Amygdala (tissue), 56 donors: ENCODE measurements at regions not wholly inside any gene's neighbourhood (a gene's known extent, or its start where the extent isn't known, plus 50 kb on each side); places are given as distances from the start of the nearest gene placed in this dataset.
"Not testable (repeated sequence)": the region's sequence is repeated elsewhere in the genome, so short reads cannot be mapped to it uniquely, and the experiment has no call there.

ENCODE experiments used
- DNase-seq, 56 donors: peaks; one replicate each; lab custom pipeline; 2025; lab: John Stamatoyannopoulos, UW

- no peak for DNase-seq
These were observed 370.4 kb downstream of the NDFIP2 start for GRCh38 chr13:79851318-79851717.

GRCh38 chr13:79847882-79848592 is 367.1 kb downstream of the NDFIP2 start:
- DNase-seq = peak in 6 of 56 donors; percentile 0 to 13 (median 2)

- DNase-seq = peak in 1 of 56 donors; percentile 5
These were observed 365.4 kb downstream of the NDFIP2 start for GRCh38 chr13:79846386-79846785.

GRCh38 chr13:79837741-79838450 is 356.9 kb downstream of the NDFIP2 start:
- no peak for DNase-seq

GRCh38 chr13:79836121-79836520 is 355.2 kb downstream of the NDFIP2 start:
- DNase-seq = not testable (repeated sequence)

GRCh38 chr13:79834876-79835275 is 353.9 kb downstream of the NDFIP2 start:
- no peak for DNase-seq

GRCh38 chr13:79833991-79834390 is 353.0 kb downstream of the NDFIP2 start:
- DNase-seq = no peak

- no peak for DNase-seq
These were observed 350.6 kb downstream of the NDFIP2 start for GRCh38 chr13:79831556-79831955.

- no peak for DNase-seq
These were observed 350.0 kb downstream of the NDFIP2 start for GRCh38 chr13:79830945-79831344.

GRCh38 chr13:79830426-79830825 is 349.5 kb downstream of the NDFIP2 start:
- DNase-seq = no peak

- DNase-seq = no peak
These were observed 348.9 kb downstream of the NDFIP2 start for GRCh38 chr13:79829880-79830279.

GRCh38 chr13:79825959-79826358 is 345.0 kb downstream of the NDFIP2 start:
- no peak for DNase-seq

- no peak for DNase-seq
These were observed 334.1 kb downstream of the NDFIP2 start for GRCh38 chr13:79815041-79815440.

GRCh38 chr13:79812070-79812850 is 331.3 kb downstream of the NDFIP2 start:
- DNase-seq = no peak

GRCh38 chr13:79811170-79811569 is 330.2 kb downstream of the NDFIP2 start:
- no peak for DNase-seq

GRCh38 chr13:79810669-79811068 is 329.7 kb downstream of the NDFIP2 start:
- no peak for DNase-seq

- no peak for DNase-seq
These were observed 329.1 kb downstream of the NDFIP2 start for GRCh38 chr13:79810018-79810417.

- no peak for DNase-seq
These were observed 327.5 kb downstream of the NDFIP2 start for GRCh38 chr13:79808475-79808874.

GRCh38 chr13:79807554-79807953 is 326.6 kb downstream of the NDFIP2 start:
- no peak for DNase-seq

GRCh38 chr13:79806821-79807220 is 325.9 kb downstream of the NDFIP2 start:
- no peak for DNase-seq

GRCh38 chr13:79805317-79805716 is 324.4 kb downstream of the NDFIP2 start:
- no peak for DNase-seq
